H7 (cell line): ENCODE measurements at regions not wholly inside any gene's neighbourhood (a gene's known extent, or its start where the extent isn't known, plus 50 kb on each side); places are given as distances from the start of the nearest gene placed in this dataset.

Experiments used
- DNase-seq: peaks from one replicate; pipeline ENCODE4 v3.0.0; 2012
- H3K27me3 ChIP-seq: 2 replicates; pipeline ENCODE4 v1.6.0; 2011; ENCODE audit warnings: mild to moderate bottlenecking, low read length; ENCODE audit not compliant: control insufficient read depth, insufficient read depth
- H3K36me3 ChIP-seq: replicated peaks from 2 replicates; pipeline ENCODE4 v1.5.1; 2011; ENCODE audit warnings: low read length; ENCODE audit not compliant: control insufficient read depth, insufficient read depth
- H3K4me3 ChIP-seq: 2 replicates; pipeline ENCODE4 v1.5.1; 2011; ENCODE audit warnings: low read depth, mild to moderate bottlenecking, control low read depth, low read length, moderate library complexity; ENCODE audit not compliant: insufficient read depth

GRCh38 chr1:55369474-55369873, 154.3 kb upstream of the USP24 start:
- Histone ChIP-seq H3K27me3 (no peaks in the 10 kb centered on the region), H3K4me3 (no peak overlapping the region), H3K36me3 (no peaks in the 10 kb centered on the region)
- no peak for DNase-seq

- no peak overlapping the region for H3K4me3 ChIP-seq
- no peak for DNase-seq
- no peaks in the 10 kb centered on the region for H3K27me3 ChIP-seq
- H3K36me3 ChIP-seq: no peaks in the 10 kb centered on the region
Measured at GRCh38 chr1:55368698-55369097, 153.5 kb upstream of the USP24 start.

- H3K36me3 ChIP-seq: no peaks in the 10 kb centered on the region
- H3K4me3 ChIP-seq: no peak overlapping the region
- no peak for DNase-seq
- H3K27me3 ChIP-seq: no peaks in the 10 kb centered on the region
Measured at GRCh38 chr1:55367273-55367672, 152.1 kb upstream of the USP24 start.

GRCh38 chr1:55364216-55364615, 149.1 kb upstream of the USP24 start:
- Histone ChIP-seq H3K36me3 (no peaks in the 10 kb centered on the region), H3K4me3 (no peak overlapping the region), H3K27me3 (no peaks in the 10 kb centered on the region)
- DNase-seq: no peak

GRCh38 chr1:55363268-55363667, 148.1 kb upstream of the USP24 start:
- DNase-seq: no peak
- no peaks in the 10 kb centered on the region for H3K36me3 ChIP-seq
- no peaks in the 10 kb centered on the region for H3K27me3 ChIP-seq
- no peak overlapping the region for H3K4me3 ChIP-seq

GRCh38 chr1:55362558-55362957, 147.4 kb upstream of the USP24 start:
- no peak for DNase-seq
- Histone ChIP-seq H3K36me3 (no peaks in the 10 kb centered on the region), H3K27me3 (no peaks in the 10 kb centered on the region), H3K4me3 (no peak overlapping the region)

GRCh38 chr1:55359611-55360010, 144.4 kb upstream of the USP24 start:
- H3K27me3 ChIP-seq: no peaks in the 10 kb centered on the region
- DNase-seq: no peak
- H3K4me3 ChIP-seq: no peak overlapping the region
- H3K36me3 ChIP-seq: no peaks in the 10 kb centered on the region

- DNase-seq: no peak
- Histone ChIP-seq H3K27me3 (no peaks in the 10 kb centered on the region), H3K36me3 (no peaks in the 10 kb centered on the region), H3K4me3 (no peak overlapping the region)
Measured at GRCh38 chr1:55358581-55358980, 143.4 kb upstream of the USP24 start.

GRCh38 chr1:55355549-55355948, 140.4 kb upstream of the USP24 start:
- Histone ChIP-seq H3K27me3 (no peaks in the 10 kb centered on the region), H3K4me3 (no peak overlapping the region), H3K36me3 (no peaks in the 10 kb centered on the region)
- DNase-seq: no peak

GRCh38 chr1:55353707-55354620, 138.8 kb upstream of the USP24 start:
- H3K27me3 ChIP-seq: no peaks in the 10 kb centered on the region
- H3K4me3 ChIP-seq: no peak overlapping the region
- no peak for DNase-seq
- no peaks in the 10 kb centered on the region for H3K36me3 ChIP-seq

- Histone ChIP-seq H3K4me3 (no peak overlapping the region), H3K36me3 (no peaks in the 10 kb centered on the region), H3K27me3 (no peaks in the 10 kb centered on the region)
- DNase-seq: no peak
Measured at GRCh38 chr1:55352811-55353180, 137.6 kb upstream of the USP24 start.

- DNase-seq: no peak
- no peak overlapping the region for H3K4me3 ChIP-seq
- H3K36me3 ChIP-seq: no peaks in the 10 kb centered on the region
- no peaks in the 10 kb centered on the region for H3K27me3 ChIP-seq
Measured at GRCh38 chr1:55352080-55352810, 137.1 kb upstream of the USP24 start.

- no peak overlapping the region for H3K4me3 ChIP-seq
- DNase-seq: no peak
- no peaks in the 10 kb centered on the region for H3K27me3 ChIP-seq
- H3K36me3 ChIP-seq: no peaks in the 10 kb centered on the region
Measured at GRCh38 chr1:55348356-55348755, 133.2 kb upstream of the USP24 start.

GRCh38 chr1:55347866-55348265, 132.7 kb upstream of the USP24 start:
- DNase-seq: no peak
- H3K4me3 ChIP-seq: no peak overlapping the region

GRCh38 chr1:55347041-55347440, 131.9 kb upstream of the USP24 start:
- Histone ChIP-seq H3K36me3 (no peaks in the 10 kb centered on the region), H3K27me3 (no peaks in the 10 kb centered on the region), H3K4me3 (no peak overlapping the region)
- no peak for DNase-seq

More at GRCh38 chr1:55347866-55348265, 132.7 kb upstream of the USP24 start:
- Histone ChIP-seq H3K36me3 (no peaks in the 10 kb centered on the region), H3K27me3 (no peaks in the 10 kb centered on the region)
